CD4-positive, alpha-beta T cell (primary cell): ENCODE measurements at regions not wholly inside any gene's neighbourhood (a gene's known extent, or its start where the extent isn't known, plus 50 kb on each side); places are given as distances from the start of the nearest gene placed in this dataset.

Experiments
- ATAC-seq: fragments of 200-7000 bp; cut with Tn5 transposase; one replicate; pipeline ENCODE4 v1.10.0; 2022; ENCODE audit warnings: mild to moderate bottlenecking; ENCODE audit not compliant: poor library complexity
- CTCF ChIA-PET: fragments of 350-600 bp; sonication (Branson Sonifier 250); formaldehyde crosslinking; loops from one replicate; lab custom pipeline; 2021; ENCODE audit warnings: antibody characterized with exemption, inconsistent platforms; lab: Charles Lee
- POLR2A ChIA-PET: fragments of 350-600 bp; sonication (Branson Sonifier 250); formaldehyde crosslinking; loops from one replicate; lab custom pipeline; 2021; ENCODE audit warnings: antibody characterized with exemption, inconsistent platforms; lab: Charles Lee
- DNase-seq, 14 experiments: peaks; one replicate each; pipeline ENCODE4 v3.0.0-alpha.2; 2013 to 2020; ENCODE audit warnings: mixed read lengths in 2 of 14
- H3K27ac ChIP-seq, 2 donors: one replicate each; pipeline versions ENCODE4 v1.5.1 to v1.7.0; 2013; ENCODE audit warnings: low read length in 2 of 2, low read depth in 1 of 2, mild to moderate bottlenecking in 1 of 2
- H3K27me3 ChIP-seq, 2 experiments: 1 replicate in 1 of 2; 2 replicates in 1 of 2; pipeline versions ENCODE4 v1.6.1 to v1.7.0; 2013; ENCODE audit warnings: low read length in 2 of 2, control low read depth in 1 of 2, mild to moderate bottlenecking in 1 of 2, moderate library complexity in 1 of 2; ENCODE audit not compliant: insufficient read depth in 2 of 2, control insufficient read depth in 1 of 2
- H3K36me3 ChIP-seq: one replicate; pipeline ENCODE4 v1.6.1; 2013; ENCODE audit warnings: low read length, control low read depth; ENCODE audit not compliant: insufficient read depth
- H3K4me1 ChIP-seq: one replicate; pipeline ENCODE4 v1.6.1; 2013; ENCODE audit warnings: low read length, control low read depth; ENCODE audit not compliant: insufficient read depth
- H3K4me3 ChIP-seq: one replicate; pipeline ENCODE4 v1.5.1; 2013; ENCODE audit warnings: mild to moderate bottlenecking, low read length, moderate library complexity
- H3K9me3 ChIP-seq, 2 experiments: 1 replicate in 1 of 2; 2 replicates in 1 of 2; pipeline versions ENCODE4 v1.6.1 to v1.7.0; 2013; ENCODE audit warnings: low read length in 2 of 2, mild to moderate bottlenecking in 2 of 2, control low read depth in 1 of 2, moderate library complexity in 1 of 2; ENCODE audit not compliant: control insufficient read depth in 1 of 2, insufficient read depth in 1 of 2
- H3K27ac Mint-ChIP-seq: one replicate; pipeline ENCODE4 v1.8.0; 2020; ENCODE audit warnings: mixed read lengths
- H3K27me3 Mint-ChIP-seq: one replicate; pipeline ENCODE4 v1.8.0; 2021; ENCODE audit warnings: mixed read lengths
- H3K36me3 Mint-ChIP-seq: one replicate; pipeline ENCODE4 v1.8.0; 2021; ENCODE audit warnings: low read depth, mixed read lengths
- H3K4me1 Mint-ChIP-seq: one replicate; pipeline ENCODE4 v1.8.0; 2021; ENCODE audit warnings: low read depth, mixed read lengths
- H3K4me3 Mint-ChIP-seq: one replicate; pipeline ENCODE4 v1.8.0; 2020; ENCODE audit warnings: mild to moderate bottlenecking, mixed read lengths
- H3K9me3 Mint-ChIP-seq: one replicate; pipeline ENCODE4 v1.8.0; 2020; ENCODE audit warnings: mixed read lengths
- intact Hi-C, 2 experiments: fragments of 100-400 bp; cut with DNase I in 1 of 2; cut with micrococcal nuclease in 1 of 2; formaldehyde crosslinking; loops; one replicate each; pipeline versions ENCODE4 v1.15.1 to v1.9.0; 2023 to 2025; cut with DNase I, micrococcal nuclease
- TF ChIP-seq, protein P1 (sequence below): fragments of 200-600 bp; IDR thresholded peaks from one replicate; pipeline ENCODE4 v1.8.0; 2022; ENCODE audit warnings: antibody characterized with exemption, mild to moderate bottlenecking

DNA sequence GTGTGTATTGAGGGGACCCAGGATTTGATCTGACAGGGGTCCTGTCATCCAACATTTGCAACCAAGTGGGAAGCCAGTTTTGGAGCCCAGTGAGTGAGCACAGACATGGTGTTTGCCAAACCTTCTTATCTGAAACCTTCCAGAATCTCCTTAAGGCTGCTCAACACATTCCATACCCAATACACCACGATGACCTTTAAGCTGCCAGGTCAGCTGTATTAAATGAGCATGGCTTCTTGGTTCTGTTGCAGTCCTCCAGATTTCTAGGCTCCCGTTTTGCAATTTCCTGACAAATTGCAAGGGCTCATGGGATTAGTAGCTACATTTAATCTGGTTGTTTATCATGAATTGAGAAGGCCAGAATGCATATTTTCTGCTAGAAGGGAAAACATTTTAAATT lies 124.2 kb upstream of the ATP10B start:
- Histone ChIP-seq H3K36me3 (no peaks in the 10 kb centered on the region), H3K4me3 (no peak overlapping the region), H3K9me3 (no peaks in the 10 kb centered on the region), H3K27ac (no peak overlapping the region), H3K27me3 (no peaks in the 10 kb centered on the region), H3K4me1 (no peaks in the 10 kb centered on the region)
- Mint-ChIP-seq H3K27ac (no peak overlapping the region), H3K4me1 (no peaks in the 10 kb centered on the region), H3K36me3 (no peaks in the 10 kb centered on the region), H3K9me3 (no peaks in the 10 kb centered on the region), H3K27me3 (peaks cover 15% of the 10 kb centered on the region), H3K4me3 (no peak overlapping the region)
- DNase-seq (no peak), ATAC-seq (no peak)
- CTCF ChIA-PET = no interaction called here
- POLR2A ChIA-PET = no interaction called here
- TF ChIP-seq, protein P1, sequence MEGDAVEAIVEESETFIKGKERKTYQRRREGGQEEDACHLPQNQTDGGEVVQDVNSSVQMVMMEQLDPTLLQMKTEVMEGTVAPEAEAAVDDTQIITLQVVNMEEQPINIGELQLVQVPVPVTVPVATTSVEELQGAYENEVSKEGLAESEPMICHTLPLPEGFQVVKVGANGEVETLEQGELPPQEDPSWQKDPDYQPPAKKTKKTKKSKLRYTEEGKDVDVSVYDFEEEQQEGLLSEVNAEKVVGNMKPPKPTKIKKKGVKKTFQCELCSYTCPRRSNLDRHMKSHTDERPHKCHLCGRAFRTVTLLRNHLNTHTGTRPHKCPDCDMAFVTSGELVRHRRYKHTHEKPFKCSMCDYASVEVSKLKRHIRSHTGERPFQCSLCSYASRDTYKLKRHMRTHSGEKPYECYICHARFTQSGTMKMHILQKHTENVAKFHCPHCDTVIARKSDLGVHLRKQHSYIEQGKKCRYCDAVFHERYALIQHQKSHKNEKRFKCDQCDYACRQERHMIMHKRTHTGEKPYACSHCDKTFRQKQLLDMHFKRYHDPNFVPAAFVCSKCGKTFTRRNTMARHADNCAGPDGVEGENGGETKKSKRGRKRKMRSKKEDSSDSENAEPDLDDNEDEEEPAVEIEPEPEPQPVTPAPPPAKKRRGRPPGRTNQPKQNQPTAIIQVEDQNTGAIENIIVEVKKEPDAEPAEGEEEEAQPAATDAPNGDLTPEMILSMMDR = no peak
- intact Hi-C loops = no loop called here

GRCh38 chr5:160970605-160971191 lies 118.7 kb upstream of the ATP10B start:
- ATAC-seq = no peak
- Histone ChIP-seq H3K4me3 (no peak overlapping the region), H3K36me3 (no peaks in the 10 kb centered on the region), H3K4me1 (no peaks in the 10 kb centered on the region), H3K27ac (no peak overlapping the region), H3K9me3 (no peaks in the 10 kb centered on the region), H3K27me3 (no peaks in the 10 kb centered on the region)
- intact Hi-C loops = no loop called here
- peaks cover 19% of the 10 kb centered on the region for H3K27me3 Mint-ChIP-seq
- no peak for DNase-seq
- no peaks in the 10 kb centered on the region for H3K9me3 Mint-ChIP-seq
- H3K27ac Mint-ChIP-seq = no peak overlapping the region
- ChIA-PET POLR2A (no interaction called here), CTCF (no interaction called here)
- no peak overlapping the region for H3K4me3 Mint-ChIP-seq
- H3K36me3 Mint-ChIP-seq = no peaks in the 10 kb centered on the region
- TF ChIP-seq, protein P1 = no peak
- H3K4me1 Mint-ChIP-seq = no peaks in the 10 kb centered on the region

GRCh38 chr5:160969645-160970044 lies 117.6 kb upstream of the ATP10B start:
- Histone ChIP-seq H3K36me3 (no peaks in the 10 kb centered on the region), H3K27ac (no peak overlapping the region), H3K4me3 (no peak overlapping the region), H3K9me3 (no peaks in the 10 kb centered on the region), H3K27me3 (no peaks in the 10 kb centered on the region), H3K4me1 (no peaks in the 10 kb centered on the region)
- H3K27ac Mint-ChIP-seq = no peak overlapping the region
- intact Hi-C loops = no loop called here
- H3K4me1 Mint-ChIP-seq = no peaks in the 10 kb centered on the region
- TF ChIP-seq, protein P1 = no peak
- DNase-seq (no peak), ATAC-seq (no peak)
- no peak overlapping the region for H3K4me3 Mint-ChIP-seq
- POLR2A ChIA-PET = no interaction called here
- CTCF ChIA-PET = no interaction called here
- H3K36me3 Mint-ChIP-seq = no peaks in the 10 kb centered on the region
- H3K27me3 Mint-ChIP-seq = peaks cover 16% of the 10 kb centered on the region
- no peaks in the 10 kb centered on the region for H3K9me3 Mint-ChIP-seq
